HFF-Myc (cell line): ENCODE measurements at regions not wholly inside any gene's neighbourhood (a gene's known extent, or its start where the extent isn't known, plus 50 kb on each side); places are given as distances from the start of the nearest gene placed in this dataset.

Experiments used
- DNase-seq: peaks from one replicate; pipeline ENCODE4 v3.0.0-alpha.2; 2011; ENCODE audit warnings: low read depth; ENCODE audit errors: extremely low read depth
- H3K4me3 ChIP-seq: replicated peaks from 2 replicates; pipeline ENCODE4 v1.5.1; 2011; ENCODE audit warnings: low read depth, mild to moderate bottlenecking, control low read depth, low read length
- TF ChIP-seq, protein P1 (sequence below): IDR thresholded peaks from 2 replicates; pipeline ENCODE4 v1.5.1; 2012; ENCODE audit warnings: mild to moderate bottlenecking, low read depth, low read length, control low read depth; ENCODE audit errors: missing control alignments

DNA sequence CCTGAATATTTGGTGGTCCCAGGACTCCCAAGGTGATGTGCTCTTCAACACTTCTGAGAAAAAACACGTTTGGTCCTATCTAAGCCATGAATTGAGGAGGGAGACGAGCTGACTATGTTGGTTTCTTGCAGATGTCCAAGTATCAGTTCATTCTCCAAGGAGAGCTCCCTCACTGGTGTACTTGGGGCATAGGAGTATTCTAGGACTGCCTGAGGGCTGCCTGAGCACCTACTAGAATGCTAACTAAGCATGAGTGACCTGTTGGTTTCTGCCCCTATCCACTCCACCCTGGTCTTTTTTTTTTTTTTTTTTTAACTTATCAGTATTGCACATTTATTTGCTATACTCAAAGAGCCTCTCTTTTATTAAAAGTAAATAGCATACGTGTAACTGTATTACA, 200.5 kb upstream of the FANCL start:
- TF ChIP-seq, protein P1, sequence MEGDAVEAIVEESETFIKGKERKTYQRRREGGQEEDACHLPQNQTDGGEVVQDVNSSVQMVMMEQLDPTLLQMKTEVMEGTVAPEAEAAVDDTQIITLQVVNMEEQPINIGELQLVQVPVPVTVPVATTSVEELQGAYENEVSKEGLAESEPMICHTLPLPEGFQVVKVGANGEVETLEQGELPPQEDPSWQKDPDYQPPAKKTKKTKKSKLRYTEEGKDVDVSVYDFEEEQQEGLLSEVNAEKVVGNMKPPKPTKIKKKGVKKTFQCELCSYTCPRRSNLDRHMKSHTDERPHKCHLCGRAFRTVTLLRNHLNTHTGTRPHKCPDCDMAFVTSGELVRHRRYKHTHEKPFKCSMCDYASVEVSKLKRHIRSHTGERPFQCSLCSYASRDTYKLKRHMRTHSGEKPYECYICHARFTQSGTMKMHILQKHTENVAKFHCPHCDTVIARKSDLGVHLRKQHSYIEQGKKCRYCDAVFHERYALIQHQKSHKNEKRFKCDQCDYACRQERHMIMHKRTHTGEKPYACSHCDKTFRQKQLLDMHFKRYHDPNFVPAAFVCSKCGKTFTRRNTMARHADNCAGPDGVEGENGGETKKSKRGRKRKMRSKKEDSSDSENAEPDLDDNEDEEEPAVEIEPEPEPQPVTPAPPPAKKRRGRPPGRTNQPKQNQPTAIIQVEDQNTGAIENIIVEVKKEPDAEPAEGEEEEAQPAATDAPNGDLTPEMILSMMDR = no peak
- H3K4me3 ChIP-seq = no peak overlapping the region
- DNase-seq = no peak

DNA sequence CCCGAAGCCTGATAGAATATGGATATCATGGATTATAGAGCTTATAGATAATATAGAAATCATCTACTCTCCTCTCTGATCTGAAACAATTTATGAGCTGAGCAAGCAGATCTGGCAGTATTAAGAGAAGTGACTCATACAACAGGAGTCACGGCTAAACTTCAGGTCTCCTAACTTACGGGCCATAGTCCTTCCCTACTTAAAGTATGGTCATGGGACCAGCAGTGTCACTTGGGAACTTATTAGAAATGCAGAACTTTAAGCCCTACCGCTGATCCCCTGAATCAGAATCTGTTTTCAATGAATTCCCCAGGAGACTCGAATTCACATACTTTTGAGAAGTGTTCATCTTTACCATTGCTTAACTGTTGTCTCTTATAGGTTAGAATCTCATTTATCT, 195.7 kb upstream of the FANCL start:
- no peak for DNase-seq
- TF ChIP-seq, protein P1 = no peak
- no peak overlapping the region for H3K4me3 ChIP-seq

DNA sequence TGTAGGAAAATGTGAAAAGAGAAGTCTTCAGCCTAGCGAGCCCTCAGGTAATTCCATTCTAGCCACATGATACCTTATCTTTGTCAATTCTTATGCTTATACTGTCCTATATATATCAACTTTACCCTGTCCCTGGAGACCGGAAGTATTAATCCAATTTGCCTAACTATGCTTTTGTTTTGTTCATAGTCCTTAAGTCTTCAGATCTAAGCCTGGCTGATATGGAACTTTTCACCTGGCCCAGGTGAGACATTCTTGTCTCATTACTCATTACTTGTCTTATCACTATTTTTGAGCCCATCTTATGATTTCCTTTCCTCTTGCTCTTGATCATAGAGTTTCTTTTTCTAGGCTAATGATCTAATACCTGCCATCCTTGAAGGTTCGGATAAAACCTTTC, 194.1 kb upstream of the FANCL start:
- no peak overlapping the region for H3K4me3 ChIP-seq
- TF ChIP-seq, protein P1 = no peak
- DNase-seq = no peak

DNA sequence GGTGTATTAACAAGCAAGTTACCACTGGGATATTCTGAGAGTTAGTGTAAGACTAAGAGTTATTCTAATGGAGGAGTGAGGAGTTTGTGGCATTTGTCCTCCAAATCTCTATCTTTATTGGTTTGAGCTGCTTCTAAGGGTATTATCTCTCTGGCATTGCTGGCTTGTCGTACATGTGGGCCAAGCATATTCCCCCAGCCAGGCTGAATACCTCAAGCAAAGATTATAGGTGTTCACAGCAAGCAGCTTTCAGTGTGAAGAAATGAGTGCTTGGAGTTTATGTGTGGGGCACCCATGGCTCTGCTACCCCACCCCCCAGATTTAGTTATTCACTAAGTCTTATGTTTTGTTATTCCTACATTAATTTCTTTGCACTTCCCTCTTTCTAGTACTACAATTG, 193.6 kb upstream of the FANCL start:
- no peak overlapping the region for H3K4me3 ChIP-seq
- TF ChIP-seq, protein P1 = no peak
- no peak for DNase-seq

DNA sequence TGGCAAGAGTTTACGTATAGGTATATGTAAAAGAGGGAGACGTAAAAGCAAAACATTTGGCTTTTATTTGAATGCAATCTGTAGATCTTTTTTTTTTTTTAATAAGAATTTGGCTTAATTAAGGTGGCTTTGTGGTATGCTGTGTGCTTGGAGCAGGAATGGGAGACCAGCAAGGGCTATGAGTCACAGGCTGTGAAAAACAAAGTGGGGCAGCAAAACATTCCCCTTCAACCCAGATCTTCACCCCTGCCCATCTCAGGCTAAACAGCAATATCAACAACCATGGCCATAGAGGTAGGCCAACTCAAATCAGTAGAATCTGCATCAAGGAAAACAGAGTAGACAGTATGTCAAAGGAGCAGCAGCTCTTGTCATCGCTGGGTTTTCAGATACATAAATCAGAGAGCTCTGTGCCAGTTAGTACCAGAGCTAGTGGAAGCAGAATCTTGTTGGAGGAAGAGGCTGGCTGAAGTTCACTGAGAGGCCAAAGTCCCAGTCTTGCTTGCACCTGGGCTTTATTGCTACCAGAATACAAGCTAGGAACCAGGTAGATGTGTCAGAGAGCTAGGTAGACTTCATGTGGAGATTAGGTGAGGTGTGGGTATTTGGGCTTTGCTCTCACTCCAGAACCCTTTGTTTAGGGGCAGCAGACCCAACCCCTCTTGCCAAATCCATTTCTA, 191.5 kb upstream of the FANCL start:
- TF ChIP-seq, protein P1 = no peak
- DNase-seq = no peak
- H3K4me3 ChIP-seq = no peak overlapping the region

DNA sequence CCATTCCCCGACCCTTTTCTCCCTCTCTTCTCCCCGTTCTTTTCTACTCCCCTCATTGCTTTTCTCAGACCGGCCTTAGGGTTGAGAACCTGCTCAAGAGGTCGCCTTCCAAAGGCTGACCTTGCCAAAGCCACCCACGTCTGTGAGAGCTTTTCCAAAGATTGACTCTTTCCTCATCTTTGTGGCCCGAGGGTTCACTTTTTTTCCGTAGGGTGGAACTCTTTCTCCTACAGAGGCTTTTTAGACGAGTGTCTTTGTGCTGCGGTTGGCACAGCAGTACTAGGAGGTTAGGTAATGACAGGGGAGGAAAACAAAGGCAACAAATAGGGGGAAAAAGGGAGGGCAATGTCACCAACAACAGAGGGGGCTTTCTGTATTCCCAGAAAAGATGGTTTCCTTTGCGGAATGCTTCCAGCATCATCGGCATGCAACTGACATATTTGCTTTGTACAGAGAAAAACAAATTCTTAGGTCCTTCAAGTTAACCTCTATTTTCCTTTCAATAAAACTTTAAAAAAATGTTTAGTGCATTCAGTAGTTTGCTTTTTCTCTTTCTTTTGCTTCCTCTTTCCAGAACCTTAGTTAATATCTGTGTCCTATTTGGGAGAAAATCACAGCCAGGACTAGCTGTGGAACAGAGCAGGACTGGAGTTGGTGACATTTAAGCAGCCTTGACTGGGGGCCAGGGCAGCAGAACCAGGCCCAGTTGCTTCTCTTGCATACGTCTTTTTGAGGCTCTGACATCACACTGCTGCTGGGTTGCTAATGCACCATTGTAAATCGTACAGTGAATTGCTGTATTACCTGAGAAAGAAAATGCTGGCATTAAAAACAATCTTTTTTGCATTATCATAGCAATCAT, 188.1 kb upstream of the FANCL start:
- no peak for DNase-seq
- no peak overlapping the region for H3K4me3 ChIP-seq
- TF ChIP-seq, protein P1 = no peak
